ENCODE measurements at regions not wholly inside any gene's neighbourhood (a gene's known extent, or its start where the extent isn't known, plus 50 kb on each side); places are given as distances from the start of the nearest gene placed in this dataset.

- no peak for TF ChIP-seq EZH2 (IDR thresholded peaks at IDR 0.05; ENCODE audit: insufficient read depth, poor library complexity, severe bottlenecking)
- TF ChIP-seq EZH2phosphoT487 (IDR thresholded peaks at IDR 0.05; ENCODE audit: insufficient read depth, low read depth), result no peak
Observed at GRCh38 chr22:25372000-25372595, 152.7 kb downstream of the CRYBB2 start.

Data from GM23248 (cell line).